Loucy (cell line): ENCODE measurements at regions not wholly inside any gene's neighbourhood (a gene's known extent, or its start where the extent isn't known, plus 50 kb on each side); places are given as distances from the start of the nearest gene placed in this dataset.

Experiments
- EZH2phosphoT487 ChIP-seq: fragments of 200-600 bp; IDR thresholded peaks from 2 replicates; pipeline ENCODE4 v1.6.1; 2018; ENCODE audit warnings: antibody characterized with exemption, mild to moderate bottlenecking, moderate library complexity, borderline replicate concordance
- TF ChIP-seq, protein P1 (sequence below): fragments of 200-600 bp; sonication (generic); conservative IDR thresholded peaks from 2 replicates; pipeline ENCODE4 v1.5.1; 2014; ENCODE audit warnings: mild to moderate bottlenecking, antibody characterized with exemption, low read length

DNA sequence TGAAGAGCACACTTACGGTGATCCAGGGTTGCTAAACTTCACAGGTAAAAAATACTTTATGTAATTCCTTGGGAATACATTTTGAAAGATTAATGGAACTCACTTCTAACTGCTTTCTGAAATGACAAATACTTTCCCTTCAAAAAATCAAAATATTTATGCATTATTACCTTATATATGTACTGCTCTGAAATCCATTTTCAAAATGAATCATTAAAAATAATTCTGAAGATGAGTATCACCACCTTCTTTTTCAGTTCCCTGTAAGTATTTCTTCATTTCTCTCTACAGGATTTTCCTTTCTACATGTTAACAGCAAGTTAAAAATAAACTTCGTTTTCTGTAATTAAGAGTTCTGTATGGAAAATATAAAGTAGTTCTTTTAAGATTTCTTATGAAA lies 428.6 kb downstream of the TMA16 start:
- TF ChIP-seq, protein P1, sequence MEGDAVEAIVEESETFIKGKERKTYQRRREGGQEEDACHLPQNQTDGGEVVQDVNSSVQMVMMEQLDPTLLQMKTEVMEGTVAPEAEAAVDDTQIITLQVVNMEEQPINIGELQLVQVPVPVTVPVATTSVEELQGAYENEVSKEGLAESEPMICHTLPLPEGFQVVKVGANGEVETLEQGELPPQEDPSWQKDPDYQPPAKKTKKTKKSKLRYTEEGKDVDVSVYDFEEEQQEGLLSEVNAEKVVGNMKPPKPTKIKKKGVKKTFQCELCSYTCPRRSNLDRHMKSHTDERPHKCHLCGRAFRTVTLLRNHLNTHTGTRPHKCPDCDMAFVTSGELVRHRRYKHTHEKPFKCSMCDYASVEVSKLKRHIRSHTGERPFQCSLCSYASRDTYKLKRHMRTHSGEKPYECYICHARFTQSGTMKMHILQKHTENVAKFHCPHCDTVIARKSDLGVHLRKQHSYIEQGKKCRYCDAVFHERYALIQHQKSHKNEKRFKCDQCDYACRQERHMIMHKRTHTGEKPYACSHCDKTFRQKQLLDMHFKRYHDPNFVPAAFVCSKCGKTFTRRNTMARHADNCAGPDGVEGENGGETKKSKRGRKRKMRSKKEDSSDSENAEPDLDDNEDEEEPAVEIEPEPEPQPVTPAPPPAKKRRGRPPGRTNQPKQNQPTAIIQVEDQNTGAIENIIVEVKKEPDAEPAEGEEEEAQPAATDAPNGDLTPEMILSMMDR, result no peak
- TF ChIP-seq EZH2phosphoT487, result no peak
